ENCODE measurements at regions not wholly inside any gene's neighbourhood (a gene's known extent, or its start where the extent isn't known, plus 50 kb on each side); places are given as distances from the start of the nearest gene placed in this dataset.
A peak's percentile ranks its signal among the peaks of the same experiment; 100 is the strongest.
"Not testable (repeated sequence)": the region's sequence is repeated elsewhere in the genome, so short reads cannot be mapped to it uniquely, and the experiment has no call there.

DNA sequence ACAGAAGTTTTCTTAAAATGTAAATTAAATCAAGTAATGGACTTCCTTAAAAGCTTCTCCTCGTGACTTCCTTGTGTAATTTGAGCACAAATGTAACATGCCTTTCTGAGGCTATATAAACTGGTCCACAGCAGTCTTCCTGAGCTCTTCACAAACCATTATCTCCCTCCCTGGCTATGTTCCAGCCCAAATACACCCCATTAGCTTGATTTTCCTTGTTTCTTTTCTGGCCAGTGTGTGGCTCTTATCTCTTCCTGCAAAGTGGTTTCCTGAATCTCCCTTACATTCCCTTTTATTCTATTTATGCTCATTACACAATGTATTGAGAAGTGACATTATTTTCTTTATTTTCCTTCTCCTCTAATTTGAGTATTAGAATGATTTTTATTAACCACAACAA is 1085.3 kb upstream of the PCDH10 start:
- no peak for DNase-seq
- Histone ChIP-seq H3K36me3 (no peaks in the 10 kb centered on the region), H3K4me3 (no peak overlapping the region)

GRCh38 chr4:132065940-132066495 is 1083.1 kb upstream of the PCDH10 start:
- Histone ChIP-seq H3K36me3 (no peaks in the 10 kb centered on the region), H3K4me3 (no peak overlapping the region), H3K9me3 (no peaks in the 10 kb centered on the region), H3K27me3 (no peaks in the 10 kb centered on the region)
- no peak for DNase-seq

More for the DNA sequence above, 1085.3 kb upstream of the PCDH10 start:
- no peaks in the 10 kb centered on the region for H3K27me3 ChIP-seq
- no peaks in the 10 kb centered on the region for H3K9me3 ChIP-seq

- Histone ChIP-seq H3K9me3 (no peaks in the 10 kb centered on the region), H3K36me3 (no peaks in the 10 kb centered on the region), H3K4me3 (no peak overlapping the region), H3K27me3 (no peaks in the 10 kb centered on the region)
- DNase-seq: no peak
These were observed 1077.3 kb upstream of the PCDH10 start for GRCh38 chr4:132071815-132072214.

DNA sequence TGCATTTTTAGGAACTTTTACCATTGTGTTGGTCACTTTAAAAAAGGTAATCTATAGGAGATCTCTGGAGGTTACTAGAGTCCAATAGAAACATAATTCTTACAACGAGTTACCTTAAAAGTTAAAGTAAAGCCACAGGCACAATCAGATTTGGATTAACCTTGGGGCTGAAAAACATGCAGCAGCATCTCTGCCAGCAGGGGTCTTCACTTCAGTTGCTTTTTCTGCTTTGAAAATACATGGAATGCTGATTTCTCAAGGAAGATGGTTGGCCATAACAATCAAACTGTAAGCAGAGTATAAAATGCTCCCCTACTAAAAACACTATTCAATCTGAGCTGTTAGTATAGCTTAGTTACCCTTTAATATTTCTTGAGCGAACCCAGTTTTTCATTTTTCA is 1072.3 kb upstream of the PCDH10 start:
- no peak for DNase-seq
- Histone ChIP-seq H3K36me3 (no peaks in the 10 kb centered on the region), H3K4me3 (no peak overlapping the region), H3K9me3 (no peaks in the 10 kb centered on the region), H3K27me3 (no peaks in the 10 kb centered on the region)

DNA sequence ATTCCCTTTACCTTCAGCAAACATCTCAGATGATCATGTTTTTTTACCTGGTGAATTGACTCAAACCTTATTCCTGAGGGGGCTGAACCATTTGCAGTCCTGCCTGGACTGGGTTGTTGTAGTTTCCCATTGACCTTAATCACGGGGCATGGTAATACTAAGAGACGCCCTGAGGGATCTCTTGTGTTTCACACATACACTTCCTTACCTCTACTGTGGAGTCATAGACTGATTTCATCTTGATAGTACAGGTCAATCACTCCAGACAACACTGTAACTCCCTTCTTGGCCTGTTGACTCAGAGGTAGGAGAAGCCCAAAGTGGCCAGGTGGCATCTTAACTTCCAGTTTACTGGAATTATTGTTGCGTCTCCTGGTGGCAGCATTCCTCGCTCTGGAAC is 1064.0 kb upstream of the PCDH10 start:
- no peak for DNase-seq
- Histone ChIP-seq H3K36me3 (no peaks in the 10 kb centered on the region), H3K9me3 (no peaks in the 10 kb centered on the region), H3K27me3 (no peaks in the 10 kb centered on the region), H3K4me3 (no peak overlapping the region)

DNA sequence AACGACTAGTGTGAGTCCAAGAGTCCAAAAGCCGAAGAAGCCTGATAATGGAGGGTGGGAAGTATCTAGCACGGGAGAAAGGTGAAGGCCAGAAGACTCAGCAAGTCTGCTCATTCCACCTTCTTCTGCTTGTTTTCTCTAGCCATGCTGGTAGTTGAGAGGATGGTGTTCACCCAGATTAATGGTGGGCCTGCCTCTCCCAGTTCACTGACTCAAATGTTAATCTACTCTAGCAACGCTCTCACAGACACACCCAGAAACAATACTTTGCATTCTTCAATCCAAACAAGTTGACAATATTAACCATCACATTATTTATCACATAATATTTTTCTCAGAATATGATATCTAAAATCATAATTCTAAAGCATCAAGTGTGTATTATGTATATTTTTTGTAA is 1055.1 kb upstream of the PCDH10 start:
- Histone ChIP-seq H3K9me3 (no peaks in the 10 kb centered on the region), H3K36me3 (no peaks in the 10 kb centered on the region), H3K4me3 (no peak overlapping the region), H3K27me3 (no peaks in the 10 kb centered on the region)
- DNase-seq: no peak

DNA sequence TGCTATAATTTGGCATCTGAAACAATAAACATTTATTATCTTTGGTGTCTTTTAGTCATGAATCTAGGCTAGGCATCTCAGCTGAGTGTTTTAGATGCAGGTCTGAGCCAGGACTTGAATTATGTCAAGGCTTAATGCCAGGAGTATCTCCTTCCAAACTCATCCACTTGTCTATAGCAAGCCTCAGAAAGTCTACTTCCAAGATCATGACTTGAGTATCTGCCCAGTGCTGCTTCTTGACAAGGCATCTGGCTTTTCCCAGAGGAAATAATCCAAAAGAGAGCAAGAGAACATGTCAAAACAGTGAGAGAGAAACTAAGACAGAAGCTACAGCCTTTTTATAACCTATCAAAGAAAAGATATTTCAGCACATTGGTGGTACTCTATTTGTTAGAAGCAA is 1052.1 kb upstream of the PCDH10 start:
- peak; percentile 7 for DNase-seq
- Histone ChIP-seq H3K36me3 (no peaks in the 10 kb centered on the region), H3K9me3 (no peaks in the 10 kb centered on the region), H3K4me3 (no peak overlapping the region), H3K27me3 (no peaks in the 10 kb centered on the region)

- Histone ChIP-seq H3K36me3 (no peaks in the 10 kb centered on the region), H3K27me3 (no peaks in the 10 kb centered on the region), H3K9me3 (no peaks in the 10 kb centered on the region), H3K4me3 (no peak overlapping the region)
- DNase-seq: no peak
These were observed 1047.6 kb upstream of the PCDH10 start for GRCh38 chr4:132101526-132101925.

DNA sequence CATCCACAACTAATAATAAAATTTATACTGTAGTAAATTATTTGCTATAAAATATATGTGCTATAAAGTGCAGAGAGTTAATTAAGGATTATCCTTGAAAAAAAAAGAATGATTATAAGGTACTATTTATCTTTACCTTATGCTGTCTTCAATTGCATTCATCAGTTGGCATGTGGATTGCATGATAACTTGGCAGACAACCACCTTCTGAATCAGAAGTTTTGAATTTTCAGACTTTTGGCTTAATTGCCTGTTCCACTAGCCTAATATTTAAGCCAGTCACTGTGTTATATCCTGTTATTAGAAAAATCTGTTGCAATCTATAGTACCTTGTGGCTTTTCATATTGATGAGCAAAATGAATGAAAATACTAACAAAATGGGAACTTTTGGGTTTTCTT is 1040.3 kb upstream of the PCDH10 start:
- Histone ChIP-seq H3K27me3 (no peaks in the 10 kb centered on the region), H3K4me3 (no peak overlapping the region), H3K9me3 (no peaks in the 10 kb centered on the region), H3K36me3 (no peaks in the 10 kb centered on the region)
- peak; percentile 3 for DNase-seq

- no peaks in the 10 kb centered on the region for H3K9me3 ChIP-seq
- H3K36me3 ChIP-seq: no peaks in the 10 kb centered on the region
- DNase-seq: peak; percentile 18
- H3K27me3 ChIP-seq: no peaks in the 10 kb centered on the region
- no peak overlapping the region for H3K4me3 ChIP-seq
These were observed 1034.2 kb upstream of the PCDH10 start for GRCh38 chr4:132114885-132115284.

- H3K4me3 ChIP-seq, H3K9me3 ChIP-seq, H3K36me3 ChIP-seq, H3K27me3 ChIP-seq: not testable (repeated sequence)
- DNase-seq: peak; percentile 59
These were observed 1026.4 kb upstream of the PCDH10 start for GRCh38 chr4:132122741-132123140.

DNA sequence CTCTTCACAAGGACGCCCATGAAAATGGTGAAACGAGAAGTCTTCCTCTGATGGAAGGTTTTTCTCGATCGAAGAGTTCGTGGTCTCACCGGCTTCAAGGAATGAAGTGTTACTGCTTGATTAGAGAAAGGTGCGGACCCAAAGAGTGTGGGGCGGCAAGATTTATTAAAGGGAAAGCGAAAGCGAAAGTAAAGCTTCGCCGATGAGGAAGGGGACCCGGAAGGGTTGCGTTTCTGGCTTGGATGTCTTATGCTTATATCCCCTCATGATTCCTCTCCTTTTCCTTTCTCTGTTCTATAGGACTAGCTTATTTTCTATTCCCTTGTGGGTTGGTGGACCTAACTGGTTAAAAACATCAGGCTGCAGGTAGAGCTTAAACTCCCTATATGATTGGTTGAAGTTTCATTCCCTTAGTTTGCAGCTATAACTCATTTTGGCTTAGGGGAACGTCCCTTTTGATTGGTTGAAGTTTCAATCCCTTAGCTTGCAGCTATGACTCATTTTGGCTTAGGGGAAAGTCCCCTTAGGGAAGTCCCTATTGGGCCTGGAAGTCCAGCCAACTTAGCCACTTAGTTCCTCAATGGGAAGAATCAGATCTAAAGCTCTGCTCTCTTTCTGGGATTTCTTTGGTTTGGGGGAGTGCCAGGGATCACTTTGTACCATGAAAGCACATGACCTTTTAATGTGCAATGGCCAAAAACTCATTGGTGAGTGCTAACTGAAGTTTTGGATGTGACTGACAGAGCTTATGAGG is 1025.0 kb upstream of the PCDH10 start:
- Histone ChIP-seq H3K36me3 (no peaks in the 10 kb centered on the region), H3K9me3 (no peaks in the 10 kb centered on the region), H3K27me3 (no peaks in the 10 kb centered on the region), H3K4me3 (no peak overlapping the region)
- peak; percentile 42 for DNase-seq

- no peak for DNase-seq
- Histone ChIP-seq H3K36me3 (no peaks in the 10 kb centered on the region), H3K4me3 (no peak overlapping the region), H3K27me3 (no peaks in the 10 kb centered on the region), H3K9me3 (no peaks in the 10 kb centered on the region)
These were observed 1024.5 kb upstream of the PCDH10 start for GRCh38 chr4:132124624-132124974.

DNA sequence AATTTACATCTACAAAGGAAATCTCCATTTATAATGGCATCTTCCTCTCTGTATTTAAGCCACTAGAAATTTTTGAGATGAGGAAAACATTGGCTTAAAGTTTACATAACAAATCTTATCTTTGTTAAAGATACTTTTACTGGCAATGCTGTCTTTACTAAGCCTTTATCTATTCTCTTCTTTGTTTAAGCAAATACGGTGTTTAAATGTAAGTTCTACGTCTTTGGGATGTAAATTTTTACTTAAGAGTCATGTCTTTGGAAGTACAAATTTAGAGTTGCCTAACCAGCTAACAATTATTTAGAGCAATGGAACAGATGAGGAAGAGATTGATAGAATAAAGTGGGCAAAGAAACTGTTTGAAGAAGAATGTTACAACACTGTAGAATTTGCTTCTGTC is 1024.0 kb upstream of the PCDH10 start:
- Histone ChIP-seq H3K36me3 (no peaks in the 10 kb centered on the region), H3K4me3 (no peak overlapping the region), H3K9me3 (no peaks in the 10 kb centered on the region), H3K27me3 (no peaks in the 10 kb centered on the region)
- no peak for DNase-seq

DNA sequence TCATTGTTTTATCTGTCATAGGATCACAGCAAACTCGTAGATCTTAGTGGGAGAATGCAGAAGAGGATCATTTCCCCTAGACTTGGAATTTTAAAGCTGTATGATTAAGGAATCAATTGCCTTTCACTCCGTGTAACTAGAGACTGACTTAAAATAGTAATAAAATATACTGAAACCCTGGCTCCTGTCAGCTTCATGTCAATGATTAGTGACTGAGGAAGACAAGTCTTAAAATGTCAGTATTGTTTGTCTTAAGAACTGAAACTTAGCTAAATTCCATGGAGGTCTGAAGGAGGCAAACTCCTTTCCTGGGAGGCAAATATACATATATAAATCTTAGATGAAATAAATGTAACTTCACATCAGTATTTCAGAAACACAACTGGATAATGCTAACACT is 1016.7 kb upstream of the PCDH10 start:
- Histone ChIP-seq H3K4me3 (no peak overlapping the region), H3K36me3 (no peaks in the 10 kb centered on the region), H3K9me3 (no peaks in the 10 kb centered on the region), H3K27me3 (no peaks in the 10 kb centered on the region)
- DNase-seq: no peak

GRCh38 chr4:132169660-132170059 is 979.4 kb upstream of the PCDH10 start:
- H3K36me3 ChIP-seq: no peaks in the 10 kb centered on the region
- H3K4me3 ChIP-seq: no peak overlapping the region
- no peaks in the 10 kb centered on the region for H3K9me3 ChIP-seq
- no peaks in the 10 kb centered on the region for H3K27me3 ChIP-seq
- DNase-seq: no peak

GRCh38 chr4:132180020-132180427 is 969.1 kb upstream of the PCDH10 start:
- no peaks in the 10 kb centered on the region for H3K36me3 ChIP-seq
- H3K9me3 ChIP-seq: no peaks in the 10 kb centered on the region
- DNase-seq: peak; percentile 2
- no peaks in the 10 kb centered on the region for H3K27me3 ChIP-seq
- no peak overlapping the region for H3K4me3 ChIP-seq

- Histone ChIP-seq H3K4me3 (no peak overlapping the region), H3K9me3 (no peaks in the 10 kb centered on the region)
- no peak for DNase-seq
These were observed 953.9 kb upstream of the PCDH10 start for GRCh38 chr4:132195176-132195575.

More at GRCh38 chr4:132195176-132195575, 953.9 kb upstream of the PCDH10 start:
- no peaks in the 10 kb centered on the region for H3K36me3 ChIP-seq
- no peaks in the 10 kb centered on the region for H3K27me3 ChIP-seq
